ENCODE measurements at regions not wholly inside any gene's neighbourhood (a gene's known extent, or its start where the extent isn't known, plus 50 kb on each side); places are given as distances from the start of the nearest gene placed in this dataset.

DNA sequence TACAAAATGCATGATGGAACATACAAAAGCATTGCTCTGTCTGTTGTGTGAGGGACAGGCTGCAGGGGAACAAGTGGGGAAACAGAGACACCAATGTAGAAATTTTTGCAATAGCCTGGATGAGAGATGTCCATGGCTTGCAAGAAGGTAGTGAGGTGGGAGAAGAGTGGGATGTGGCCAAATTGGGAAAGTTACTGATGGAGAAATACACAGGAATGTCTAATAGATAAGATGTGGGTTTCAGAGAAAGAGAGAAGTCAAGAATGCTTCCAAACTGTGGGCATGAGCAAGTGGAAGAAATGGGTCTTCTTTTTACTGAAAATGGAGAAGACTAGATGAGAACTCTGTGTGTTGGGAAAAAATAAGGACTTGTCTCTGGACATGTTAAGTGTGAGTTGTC, 592.7 kb downstream of the TNS3 start:
- DNase-seq (ENCODE audit: low spot score) = no peak

DNA sequence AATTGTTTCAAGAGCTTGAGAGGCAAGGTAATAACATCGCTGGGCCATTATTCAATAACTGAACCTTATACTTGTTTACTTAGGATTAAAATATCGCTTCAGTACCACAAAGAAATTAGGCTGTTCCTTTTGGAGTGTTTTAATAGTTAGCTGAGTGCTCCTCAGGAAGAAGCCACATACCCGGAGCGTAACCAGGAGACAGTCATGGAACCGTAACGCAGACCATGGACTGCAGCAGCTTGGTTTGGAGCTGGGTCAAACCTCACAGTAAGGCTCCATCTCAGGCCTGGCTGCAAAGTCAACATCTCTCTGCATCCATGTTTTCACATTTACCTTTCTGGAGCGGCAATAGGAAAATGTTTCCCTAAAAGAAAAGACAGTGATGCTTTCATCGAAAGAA, 599.0 kb downstream of the TNS3 start:
- DNase-seq (ENCODE audit: low spot score) = no peak

DNA sequence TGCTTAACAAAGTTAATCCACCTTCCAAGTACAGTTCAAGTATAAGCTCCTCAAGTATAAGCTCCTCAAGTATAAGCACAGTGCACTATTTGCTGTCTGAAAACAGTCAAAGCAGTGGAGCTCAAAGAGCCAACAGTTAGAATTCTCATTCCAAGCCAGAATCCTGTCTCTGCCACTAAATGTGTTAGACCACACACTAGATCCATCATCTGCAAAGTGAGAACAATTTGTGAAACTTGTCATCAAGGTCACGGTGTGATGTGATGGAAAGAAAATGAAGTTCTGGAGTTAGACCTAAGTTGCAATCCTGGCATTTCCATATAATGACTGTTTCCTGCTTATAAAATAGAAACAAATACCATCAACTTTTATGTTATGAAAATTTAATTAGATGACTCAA, 602.5 kb downstream of the TNS3 start:
- no peak for DNase-seq (ENCODE audit: low spot score)

DNA sequence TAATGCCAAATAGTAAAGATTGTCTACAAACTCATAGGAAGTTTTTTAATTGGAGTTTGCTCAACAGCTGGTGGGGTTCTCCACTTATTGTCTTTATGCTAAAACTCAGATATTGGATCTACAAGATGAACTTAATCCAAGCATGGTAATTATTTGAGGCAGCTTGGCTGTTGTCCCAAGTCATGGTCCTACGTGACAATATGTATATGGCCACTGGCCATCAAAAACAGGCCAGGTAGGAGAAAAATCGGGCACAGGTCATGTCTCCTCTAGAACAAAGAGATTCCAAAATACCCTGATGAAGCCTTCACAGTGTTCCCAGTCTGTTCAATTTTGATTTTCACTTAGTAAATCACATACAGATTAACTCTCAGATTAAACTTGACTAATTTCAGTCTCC, 606.4 kb downstream of the TNS3 start:
- no peak for DNase-seq (ENCODE audit: low spot score)

DNA sequence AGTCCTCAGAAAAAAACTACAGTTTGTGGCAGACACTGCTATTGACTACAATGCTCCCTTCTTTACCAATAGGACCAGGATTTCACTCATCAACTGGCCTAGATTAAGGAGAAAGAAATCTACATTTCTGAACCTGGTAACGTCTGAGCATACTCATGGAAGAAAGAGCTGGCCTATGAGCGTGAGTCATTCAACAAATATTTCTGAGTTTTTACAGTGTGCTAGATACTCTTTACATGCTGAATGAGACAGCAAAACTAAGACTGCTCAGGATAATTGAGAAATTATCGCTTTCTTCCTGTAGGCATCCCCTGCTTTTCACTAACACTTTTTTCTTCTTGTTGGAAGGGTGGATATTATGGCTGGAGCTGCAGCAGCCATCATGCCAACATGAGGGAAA, 609.7 kb downstream of the TNS3 start:
- no peak for DNase-seq (ENCODE audit: low spot score)

DNA sequence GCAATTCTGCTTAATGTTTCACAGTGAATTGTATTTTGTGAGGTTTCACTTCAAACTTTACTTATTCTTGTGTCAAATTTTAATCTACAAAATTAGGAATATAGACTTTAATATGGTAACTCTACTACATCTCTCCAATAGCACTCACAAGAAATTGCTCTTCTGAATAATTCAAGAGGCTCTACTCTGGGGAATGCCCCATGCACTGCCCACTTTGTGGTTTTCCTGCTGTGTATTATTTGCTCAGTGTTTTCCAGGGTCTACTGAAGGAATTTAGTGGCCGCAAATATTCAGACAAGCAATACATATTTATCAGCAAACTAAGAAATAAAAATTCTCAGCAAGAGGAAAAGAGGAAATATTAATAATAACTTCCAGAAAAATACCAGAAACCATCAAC, 611.4 kb downstream of the TNS3 start:
- no peak for DNase-seq (ENCODE audit: low spot score)

DNA sequence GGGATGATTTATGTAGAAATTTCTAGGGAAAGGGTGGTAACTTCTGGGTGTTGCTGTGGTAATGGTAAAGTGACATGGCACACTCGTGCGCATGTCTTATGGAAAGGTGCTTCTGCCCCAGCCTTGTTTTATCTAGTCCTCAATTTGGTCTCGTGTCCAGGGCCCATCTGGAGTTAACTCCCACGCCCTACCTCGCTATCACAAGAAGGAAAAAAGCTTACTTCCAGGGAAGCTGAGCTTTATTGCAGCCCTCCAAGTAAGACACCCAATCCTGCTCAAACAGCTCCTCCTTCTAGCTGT, 611.8 kb downstream of the TNS3 start:
- DNase-seq (ENCODE audit: low spot score) = no peak

DNA sequence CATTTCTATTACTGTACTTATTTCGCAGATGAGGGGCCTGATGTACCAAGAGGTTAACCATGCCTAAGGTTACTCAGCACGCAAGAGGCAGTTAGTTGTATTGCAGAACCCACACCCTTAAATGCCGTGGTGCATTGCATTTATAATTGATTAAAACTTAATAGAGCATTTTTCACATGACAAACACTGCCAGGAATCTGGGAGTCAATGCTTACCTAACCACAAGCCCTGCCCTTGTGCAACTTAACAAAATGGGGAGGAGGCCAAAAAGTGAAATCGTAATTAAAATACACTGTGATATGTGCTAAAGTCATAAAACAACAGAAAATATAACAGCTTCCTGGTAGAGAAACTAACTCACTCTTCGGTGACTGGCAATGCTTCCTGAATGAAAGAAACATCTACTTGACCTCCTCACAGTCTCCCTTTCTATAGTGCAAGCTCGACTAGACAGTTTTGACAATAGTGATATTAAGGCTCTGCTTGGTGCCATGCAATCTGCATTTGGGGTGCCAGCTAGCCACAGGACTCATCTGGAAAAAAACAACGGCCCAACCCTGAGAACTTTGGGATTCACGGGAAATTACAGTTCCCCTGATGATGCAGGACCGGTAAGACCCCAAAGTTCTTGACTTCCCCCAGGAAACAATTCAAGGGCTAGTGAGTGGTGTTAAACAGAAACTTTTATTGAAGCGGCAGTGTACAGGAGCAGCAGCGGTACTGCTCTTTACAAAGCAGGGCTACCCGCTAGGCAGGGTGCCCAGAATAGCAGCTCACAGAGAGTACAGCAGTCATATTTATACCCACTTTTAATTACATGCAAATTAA, 612.4 kb downstream of the TNS3 start:
- DNase-seq (ENCODE audit: low spot score) = no peak

DNA sequence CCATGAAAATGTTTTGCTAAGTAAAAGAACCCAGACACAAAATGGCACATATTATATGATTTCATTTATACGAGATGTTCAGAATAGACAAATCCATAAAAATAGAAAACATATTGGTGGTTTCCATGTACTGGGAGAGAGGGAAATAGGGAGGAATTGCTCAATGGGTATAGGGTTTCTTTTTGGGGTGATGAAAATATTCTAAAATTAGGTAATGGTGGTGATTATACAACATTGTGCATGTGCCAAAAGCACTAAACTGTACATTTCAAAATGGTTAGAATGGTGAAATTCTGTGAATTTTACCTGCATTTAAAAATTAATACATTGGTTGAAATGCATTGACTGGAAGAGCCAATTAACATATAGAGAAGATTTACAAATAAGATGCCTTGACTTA, 613.9 kb downstream of the TNS3 start:
- DNase-seq (ENCODE audit: low spot score) = no peak

DNA sequence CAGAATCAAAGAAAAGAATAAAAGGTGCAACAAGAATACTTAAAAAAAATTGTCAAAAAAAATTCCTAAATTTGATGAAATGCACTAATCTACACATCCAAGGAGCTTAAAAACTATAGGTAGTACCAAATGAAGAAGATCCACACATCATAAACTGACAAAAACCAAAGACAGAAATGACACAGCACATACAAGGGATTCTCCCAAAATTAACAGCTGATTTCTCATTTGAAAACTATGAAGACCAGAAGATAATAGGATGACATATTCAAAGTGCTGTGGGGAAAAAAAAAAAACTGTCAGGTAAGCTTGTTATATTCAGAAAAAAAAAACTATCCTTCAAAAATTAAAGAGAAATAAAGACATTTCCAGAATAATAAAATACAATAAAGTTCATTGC, 618.2 kb downstream of the TNS3 start:
- no peak for DNase-seq (ENCODE audit: low spot score)

DNA sequence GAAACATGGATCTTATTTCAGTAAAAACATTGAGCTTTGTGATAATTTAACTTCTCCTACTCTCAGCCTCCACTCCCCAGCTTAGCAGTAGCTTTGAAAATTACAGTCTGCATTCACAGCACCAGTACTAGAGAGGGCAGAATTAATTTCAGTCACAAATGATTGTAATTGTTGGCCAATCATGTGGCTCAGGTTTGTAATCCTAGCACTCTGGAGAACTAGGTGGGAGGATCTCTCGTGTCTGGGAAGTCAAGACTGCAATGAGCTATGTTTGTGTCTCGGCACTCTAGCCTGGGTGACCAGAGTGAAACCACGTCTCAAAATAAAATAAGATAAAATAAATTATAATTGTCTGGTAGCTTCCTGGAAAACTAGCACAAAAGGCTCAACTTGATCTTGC, 620.9 kb downstream of the TNS3 start:
- no peak for DNase-seq (ENCODE audit: low spot score)

DNA sequence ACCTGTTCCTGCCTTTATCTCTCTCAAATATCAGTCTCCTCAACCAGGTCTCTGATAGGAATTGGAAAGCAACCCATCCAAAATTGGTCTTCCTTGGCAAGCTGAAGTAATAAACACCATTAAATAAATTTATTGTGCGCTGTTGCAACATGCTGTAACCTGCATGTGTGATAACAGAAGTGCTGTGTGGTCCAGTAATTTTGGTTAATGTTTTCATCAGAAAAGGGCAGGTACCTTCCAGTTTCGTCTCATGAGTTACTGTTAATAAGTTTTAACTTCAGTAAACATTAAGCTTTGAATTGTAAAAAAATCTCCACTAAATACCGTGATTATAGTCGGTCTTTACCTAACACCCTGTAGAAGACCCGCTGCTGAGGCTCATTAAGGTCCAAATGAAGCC, 624.7 kb downstream of the TNS3 start:
- DNase-seq (ENCODE audit: low spot score) = no peak

DNA sequence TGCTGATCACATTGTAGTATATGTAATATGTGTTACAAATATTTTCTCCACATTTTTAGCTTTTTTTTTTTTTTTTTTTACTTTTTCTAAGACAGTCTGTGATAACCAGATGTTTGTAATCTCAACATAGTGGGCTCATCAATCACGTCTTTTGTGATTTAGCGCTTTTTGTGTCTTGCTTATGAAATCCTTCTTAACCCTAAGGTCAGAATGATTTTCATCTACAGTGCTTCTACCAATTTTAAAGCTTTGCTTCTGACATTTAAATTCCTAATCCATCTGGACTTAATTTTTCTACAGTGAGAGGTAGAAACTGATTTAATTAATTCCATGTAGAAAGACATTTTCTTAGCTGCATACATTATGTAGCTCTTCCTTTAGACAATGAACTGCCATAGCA, 626.4 kb downstream of the TNS3 start:
- no peak for DNase-seq (ENCODE audit: low spot score)

DNA sequence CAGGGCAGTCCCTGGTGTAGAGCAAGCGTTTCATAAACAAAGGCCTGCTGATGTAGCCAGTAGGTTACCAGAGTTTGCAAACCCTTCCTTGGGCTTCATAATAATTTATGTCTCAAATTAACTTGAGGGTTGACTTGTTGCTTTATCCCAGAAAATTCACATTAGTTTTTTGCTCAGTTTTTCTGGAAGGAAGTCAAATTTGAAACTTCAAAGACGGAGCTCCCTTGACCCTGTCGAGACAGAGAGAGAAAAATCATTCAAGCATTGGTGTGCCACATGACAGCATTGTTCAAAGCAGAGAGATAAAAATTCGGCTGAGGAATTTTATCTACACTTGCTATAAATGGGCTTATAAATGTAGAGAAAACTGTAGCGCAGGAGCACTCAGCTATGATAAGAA, 627.7 kb downstream of the TNS3 start:
- DNase-seq (ENCODE audit: low spot score) = no peak

DNA sequence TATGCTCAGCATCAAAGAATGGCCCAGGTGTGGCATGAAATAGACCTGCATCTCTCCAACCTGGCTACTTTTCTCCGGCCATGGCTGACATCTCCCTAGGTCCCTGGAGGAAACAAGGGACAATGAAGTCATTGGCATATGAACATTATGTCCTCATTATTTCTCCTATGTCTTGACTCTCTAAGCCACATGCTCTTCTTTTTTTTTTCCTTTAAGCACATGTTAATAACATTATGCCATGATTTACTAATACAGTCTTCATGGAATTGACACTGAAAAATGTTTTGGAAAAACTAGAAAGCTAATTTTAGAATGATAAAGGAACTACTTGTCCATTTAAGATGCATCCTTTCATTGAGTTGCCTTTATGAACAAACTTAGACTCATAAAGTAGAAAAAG, 628.9 kb downstream of the TNS3 start:
- no peak for DNase-seq (ENCODE audit: low spot score)

DNA sequence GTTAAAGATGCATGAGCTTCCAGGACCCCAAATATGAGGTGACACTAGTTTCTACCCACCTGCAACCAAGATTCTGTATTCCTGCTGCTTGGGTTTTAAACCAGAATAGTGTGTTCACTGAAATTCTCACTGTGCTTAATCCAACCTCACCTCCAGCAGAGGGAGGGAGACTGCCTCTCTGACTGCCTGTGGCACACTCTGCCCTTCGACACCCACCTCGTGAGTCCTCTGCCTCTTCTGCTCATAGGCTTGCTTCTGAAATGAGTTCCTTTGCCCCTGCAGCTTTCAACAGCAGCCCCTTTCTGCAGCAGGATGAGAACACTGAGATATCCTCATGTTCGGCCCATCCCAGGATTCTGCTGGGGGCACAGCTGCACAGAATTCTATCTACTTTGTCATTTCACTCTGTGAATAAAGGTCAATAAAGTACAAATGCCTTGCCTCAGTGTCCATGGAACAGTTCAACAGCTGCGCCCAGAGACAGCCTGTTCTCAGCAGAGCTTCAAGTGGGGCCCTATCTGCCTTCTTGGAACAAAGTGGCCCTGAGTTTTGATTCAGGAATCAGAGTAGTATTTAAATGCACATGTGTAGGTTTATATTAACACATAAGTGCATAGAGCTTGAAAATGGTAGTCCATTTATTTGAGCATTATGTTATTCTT, 632.5 kb downstream of the TNS3 start:
- DNase-seq (ENCODE audit: low spot score) = no peak

DNA sequence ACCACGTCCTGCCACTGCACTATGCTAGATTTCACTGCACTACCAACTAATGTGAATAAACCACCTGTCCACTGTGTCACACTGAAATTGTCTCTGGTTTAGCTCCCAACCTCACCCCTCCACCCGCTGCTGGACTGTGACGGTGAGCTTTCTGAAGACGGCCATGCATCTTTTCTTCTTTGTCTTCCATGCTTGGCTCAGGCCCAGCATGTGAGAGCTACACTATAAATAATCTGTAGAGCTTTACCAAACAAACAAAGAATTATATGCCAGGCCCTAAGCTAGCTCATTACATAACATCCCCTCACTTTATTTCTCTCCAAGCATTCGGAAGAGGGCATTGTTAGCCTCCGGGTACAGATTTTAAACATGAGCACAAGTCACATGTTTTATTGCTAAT, 633.2 kb downstream of the TNS3 start:
- no peak for DNase-seq (ENCODE audit: low spot score)

DNA sequence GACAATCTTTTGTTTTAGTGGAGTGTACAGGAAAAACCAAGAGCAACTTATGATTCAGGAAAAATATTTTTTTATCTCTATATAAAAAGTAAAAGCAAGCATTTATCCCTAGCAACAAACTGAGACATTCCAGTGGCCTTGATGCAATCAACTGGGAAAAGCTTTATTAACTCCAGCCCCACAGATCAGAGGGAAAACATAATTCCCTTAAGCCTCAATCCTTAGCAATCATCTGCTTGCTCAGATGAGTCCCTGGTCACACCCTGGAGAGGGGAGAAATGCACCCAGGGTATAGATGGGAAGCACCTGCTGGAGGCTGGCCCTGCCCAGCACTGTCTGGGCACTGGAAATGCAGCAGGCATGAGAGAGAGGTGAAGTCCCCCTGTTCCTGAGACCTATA, 636.6 kb downstream of the TNS3 start:
- no peak for DNase-seq (ENCODE audit: low spot score)

DNA sequence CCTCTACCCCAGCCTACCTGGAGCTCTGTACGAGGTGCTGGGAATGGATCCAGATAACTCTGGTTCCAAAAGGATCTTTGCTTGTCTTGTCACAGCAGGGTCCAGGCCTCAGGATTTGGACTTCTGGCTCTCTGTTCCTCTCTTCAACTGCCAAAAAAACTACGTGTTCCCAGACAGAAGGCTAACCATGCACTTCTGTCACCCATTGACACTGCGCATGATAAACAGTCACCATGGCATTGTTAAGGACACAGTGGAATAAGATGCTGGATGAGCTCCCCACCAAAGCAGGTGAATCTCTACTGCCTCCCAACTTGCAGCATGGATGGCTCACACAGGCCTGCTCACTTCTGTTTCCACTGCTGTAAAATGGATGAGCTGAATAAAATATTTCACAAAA, 637.9 kb downstream of the TNS3 start:
- no peak for DNase-seq (ENCODE audit: low spot score)

DNA sequence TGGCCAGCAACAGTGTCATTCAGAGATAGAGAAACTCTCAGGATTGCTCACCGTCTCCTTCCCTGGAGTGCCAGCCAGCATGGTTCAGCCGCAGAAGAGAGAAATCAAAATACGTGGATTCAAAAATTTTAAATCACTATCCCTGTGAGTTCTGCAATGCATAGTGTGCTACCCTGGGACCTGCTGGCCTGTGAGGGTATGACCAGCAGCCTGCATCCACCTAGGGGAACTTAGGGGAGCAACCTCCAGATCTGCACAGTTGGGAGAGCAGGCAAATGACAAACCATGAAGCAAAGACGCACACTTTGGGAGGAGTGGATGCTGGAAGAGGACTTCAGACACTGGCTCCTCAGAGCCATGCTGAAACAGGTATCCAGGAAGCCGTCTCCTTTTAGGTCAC, 639.3 kb downstream of the TNS3 start:
- no peak for DNase-seq (ENCODE audit: low spot score)

DNA sequence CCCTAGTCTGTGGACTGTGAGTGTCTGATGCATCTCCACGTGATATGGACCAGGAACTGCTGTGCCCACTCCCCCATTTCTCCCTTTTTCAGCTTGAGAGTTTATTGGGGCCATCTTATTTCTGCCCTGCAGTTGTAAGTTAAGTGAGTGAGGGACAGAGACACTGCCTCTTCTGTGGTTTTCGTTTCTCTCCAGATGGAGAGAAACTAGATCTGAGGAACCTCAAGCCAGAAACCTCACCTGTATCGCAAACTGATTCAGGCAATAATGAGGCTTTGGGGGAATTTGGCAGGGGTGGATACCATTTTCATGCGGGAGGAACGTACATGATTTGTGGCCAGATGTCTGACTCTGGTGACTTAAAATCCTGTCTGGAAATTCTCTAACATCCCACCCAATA, 641.7 kb downstream of the TNS3 start:
- no peak for DNase-seq (ENCODE audit: low spot score)

DNA sequence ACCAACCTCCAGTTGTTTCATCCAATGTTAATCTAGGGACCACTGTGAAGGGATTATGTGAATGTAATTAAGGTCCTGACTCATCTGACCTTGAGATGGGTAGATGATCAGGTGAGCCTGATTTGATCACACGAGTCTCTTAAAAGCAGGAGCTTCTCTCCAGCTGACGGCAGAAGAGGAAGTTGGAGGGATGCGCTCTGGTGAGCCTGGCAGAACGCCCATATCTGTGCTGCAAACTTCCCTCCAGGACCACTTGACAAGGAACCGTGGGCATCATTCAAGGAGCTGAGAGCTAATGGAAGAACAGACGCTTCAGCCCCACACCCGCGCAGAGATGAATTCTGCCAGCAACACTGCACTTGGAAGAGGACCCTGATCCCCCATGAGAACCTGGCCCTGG, 642.4 kb downstream of the TNS3 start:
- peak; percentile 5 for DNase-seq (ENCODE audit: low spot score)

DNA sequence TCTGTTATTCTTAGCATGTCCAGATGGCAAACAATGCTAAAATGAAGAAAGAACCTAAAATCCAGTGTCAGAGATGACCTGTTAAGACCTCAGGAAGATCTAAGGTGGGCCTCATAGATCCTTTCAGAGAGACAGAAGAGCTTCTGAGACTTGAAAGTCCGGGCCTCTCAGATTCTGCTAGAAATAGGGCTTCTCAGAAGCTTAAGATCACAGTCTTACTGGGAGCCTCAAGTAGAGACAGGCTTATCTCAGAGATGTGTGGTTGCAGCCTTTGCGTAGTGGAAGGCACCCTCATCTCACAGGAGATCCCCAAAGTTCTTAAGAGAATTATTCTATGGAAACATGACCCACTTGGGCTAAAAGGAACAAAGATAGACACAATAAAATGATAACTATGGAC, 642.8 kb downstream of the TNS3 start:
- no peak for DNase-seq (ENCODE audit: low spot score)

DNA sequence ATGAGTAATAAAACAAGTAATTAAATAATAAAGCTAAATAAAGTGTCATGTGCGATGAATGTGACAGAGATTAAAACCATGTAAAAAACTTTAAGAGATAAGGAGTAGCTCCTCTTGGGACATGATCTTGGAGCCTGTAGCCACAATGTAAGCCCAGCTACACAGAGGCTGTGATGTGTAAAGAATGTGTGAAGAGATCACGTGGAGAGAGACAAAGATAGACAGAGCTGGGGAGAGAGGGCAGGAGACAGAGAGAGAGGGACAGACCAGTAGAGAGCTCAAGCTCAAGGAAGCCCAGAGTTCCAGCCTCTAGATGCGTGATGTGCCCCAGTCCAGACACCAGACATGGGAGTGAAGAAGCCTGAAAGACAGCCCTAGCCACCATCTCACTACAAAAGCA, 644.1 kb downstream of the TNS3 start:
- no peak for DNase-seq (ENCODE audit: low spot score)

Measured in germinal center (tissue), 1 donor.